ENCODE measurements at regions not wholly inside any gene's neighbourhood (a gene's known extent, or its start where the extent isn't known, plus 50 kb on each side); places are given as distances from the start of the nearest gene placed in this dataset.

- Histone ChIP-seq H3K79me2 (replicated peaks; ENCODE audit: insufficient read depth) (no peaks in the 10 kb centered on the region), H3K4me2 (no peak overlapping the region), H3K9me2 (ENCODE audit: insufficient read depth) (no peaks in the 10 kb centered on the region; the same call in 1 of the 2 replicates), H3K36me3 (ENCODE audit: insufficient read depth) (no peaks in the 10 kb centered on the region), H3K27me3 (ENCODE audit: insufficient read depth) (no peaks in the 10 kb centered on the region), H4K20me1 (replicated peaks; ENCODE audit: insufficient read depth) (no peaks in the 10 kb centered on the region), H3K4me3 (no peak overlapping the region), H2AFZ (no peak overlapping the region), H3F3A (replicated peaks; ENCODE audit: low read depth) (no peaks in the 10 kb centered on the region), H3K4me1 (ENCODE audit: insufficient read depth) (no peaks in the 10 kb centered on the region), H3K27ac (ENCODE audit: low read depth) (no peak overlapping the region)
- ATAC-seq (no peak), DNase-seq (ENCODE audit: low spot score) (no peak)
- no peak for TF ChIP-seq ZNF331 (CRISPR knock-in tag; IDR thresholded peaks at IDR 0.05; ENCODE audit: low read depth)
- no peak for TF ChIP-seq ETS1 (IDR thresholded peaks at IDR 0.05)
- no peak for TF ChIP-seq EZH2phosphoT487 (IDR thresholded peaks at IDR 0.05; ENCODE audit: unreplicated experiment)
- TF ChIP-seq ZNF114 (CRISPR knock-in tag; IDR thresholded peaks at IDR 0.05) = no peak
- no peak for TF ChIP-seq ZNF462 (CRISPR knock-in tag; IDR thresholded peaks at IDR 0.05)
- TF ChIP-seq JUNB (IDR thresholded peaks at IDR 0.05; ENCODE audit: unreplicated experiment) = no peak
- no peak for TF ChIP-seq EZH2 (IDR thresholded peaks at IDR 0.05; ENCODE audit: low read depth, unreplicated experiment)
- TF ChIP-seq CREB1 (CRISPR knock-in tag; IDR thresholded peaks at IDR 0.05; ENCODE audit: low read depth) = no peak
- TF ChIP-seq CTCF (conservative IDR thresholded peaks at IDR 0.05; ENCODE audit: low read depth in 2 of 2) = no peak
- no peak for TF ChIP-seq NANOG (IDR thresholded peaks at IDR 0.05; ENCODE audit: borderline replicate concordance)
- no peak for TF ChIP-seq REST (IDR thresholded peaks at IDR 0.05; ENCODE audit: unreplicated experiment)
- no peak for TF ChIP-seq STAT1 (IDR thresholded peaks at IDR 0.05; ENCODE audit: unreplicated experiment)
- TF ChIP-seq POLR2AphosphoS5 (IDR thresholded peaks at IDR 0.05; ENCODE audit: low read depth) = no peak
- Mint-ChIP-seq H3K4me3 (no peak overlapping the region), H3K27me3 (ENCODE audit: insufficient read depth, low read depth, poor library complexity) (peaks cover 3% of the 10 kb centered on the region), H3K4me1 (no peaks in the 10 kb centered on the region), H3K36me3 (ENCODE audit: low read depth) (peaks cover 7% of the 10 kb centered on the region; the same call in 2 of the 3 replicates), H3K27ac (no peak overlapping the region), H3K9me3 (peaks cover 7% of the 10 kb centered on the region; the same call in 2 of the 3 replicates)
Observed at GRCh38 chr2:196565982-196566381, 73.5 kb upstream of the CCDC150 start.

Measured in GM23338 (cell line).